Mesenchymal stem cell (in vitro differentiated cells and primary cell): ENCODE measurements at regions not wholly inside any gene's neighbourhood (a gene's known extent, or its start where the extent isn't known, plus 50 kb on each side); places are given as distances from the start of the nearest gene placed in this dataset.

ENCODE experiments used
- DNase-seq: peaks from one replicate; pipeline ENCODE4 v3.0.0-alpha.2; 2013
- H2AFZ ChIP-seq: one replicate; pipeline ENCODE4 v1.6.1; 2013; ENCODE audit warnings: low read depth, mild to moderate bottlenecking, control low read depth, inconsistent platforms, low read length, moderate library complexity
- H2AK5ac ChIP-seq: 2 replicates; pipeline ENCODE4 v1.6.1; 2013; ENCODE audit warnings: low read length, moderate library complexity, mild to moderate bottlenecking, inconsistent platforms; ENCODE audit not compliant: severe bottlenecking
- H2BK120ac ChIP-seq: one replicate; pipeline ENCODE4 v1.6.1; 2013; ENCODE audit warnings: low read depth, mild to moderate bottlenecking, inconsistent platforms, low read length, moderate library complexity
- H2BK12ac ChIP-seq, 2 experiments: one replicate each; pipeline ENCODE4 v1.6.1; 2013; ENCODE audit warnings: inconsistent platforms in 2 of 2, low read length in 2 of 2, mild to moderate bottlenecking in 2 of 2, moderate library complexity in 2 of 2, control low read depth in 1 of 2
- H2BK15ac ChIP-seq: one replicate; pipeline ENCODE4 v1.6.1; 2013; ENCODE audit warnings: mild to moderate bottlenecking, low read depth, inconsistent platforms; ENCODE audit not compliant: poor library complexity, severe bottlenecking
- H2BK5ac ChIP-seq: 2 replicates; pipeline ENCODE4 v1.6.1; 2013; ENCODE audit warnings: low read depth, mild to moderate bottlenecking, low read length, control low read depth, inconsistent platforms; ENCODE audit not compliant: poor library complexity, severe bottlenecking
- H3K14ac ChIP-seq, 2 experiments: one replicate each; pipeline ENCODE4 v1.6.1; 2013; ENCODE audit warnings: inconsistent platforms in 2 of 2, low read length in 2 of 2, control low read depth in 1 of 2, mild to moderate bottlenecking in 1 of 2, moderate library complexity in 1 of 2
- H3K18ac ChIP-seq, 2 experiments: one replicate each; pipeline ENCODE4 v1.6.1; 2013; ENCODE audit warnings: inconsistent platforms in 2 of 2, low read length in 2 of 2, control low read depth in 1 of 2, low read depth in 1 of 2, mild to moderate bottlenecking in 1 of 2
- H3K23ac ChIP-seq, 2 experiments: one replicate each; pipeline ENCODE4 v1.6.1; 2013; ENCODE audit warnings: inconsistent platforms in 2 of 2, low read length in 2 of 2, mild to moderate bottlenecking in 2 of 2, moderate library complexity in 2 of 2, control low read depth in 1 of 2
- H3K27ac ChIP-seq: 2 replicates; pipeline ENCODE4 v1.5.1; 2013; ENCODE audit warnings: mild to moderate bottlenecking, moderate library complexity, low read length, control low read depth, inconsistent platforms; ENCODE audit not compliant: poor library complexity, severe bottlenecking
- H3K27me3 ChIP-seq, 2 experiments: 2 replicates each; pipeline versions ENCODE4 v1.6.1 to v1.7.0; 2013; ENCODE audit warnings: low read length in 2 of 2, mild to moderate bottlenecking in 2 of 2, moderate library complexity in 2 of 2, control low read depth in 1 of 2, inconsistent platforms in 1 of 2; ENCODE audit not compliant: control insufficient read depth in 1 of 2, insufficient read depth in 1 of 2
- H3K36me3 ChIP-seq, 2 experiments: 2 replicates each; pipeline versions ENCODE4 v1.6.1 to v1.7.0; 2013; ENCODE audit warnings: low read length in 2 of 2, control low read depth in 1 of 2, inconsistent platforms in 1 of 2, low read depth in 1 of 2, mild to moderate bottlenecking in 1 of 2; ENCODE audit not compliant: insufficient read depth in 2 of 2, control insufficient read depth in 1 of 2
- H3K4ac ChIP-seq, 2 experiments: one replicate each; pipeline ENCODE4 v1.6.1; 2013; ENCODE audit warnings: inconsistent platforms in 2 of 2, low read length in 2 of 2, mild to moderate bottlenecking in 2 of 2, moderate library complexity in 2 of 2, control low read depth in 1 of 2, low read depth in 1 of 2
- H3K4me1 ChIP-seq: 2 replicates; pipeline ENCODE4 v1.6.1; 2013; ENCODE audit warnings: low read depth, low read length, control low read depth; ENCODE audit not compliant: control insufficient read depth, insufficient read depth
- H3K4me2 ChIP-seq: 2 replicates; pipeline ENCODE4 v1.6.1; 2013; ENCODE audit warnings: low read length, mild to moderate bottlenecking, inconsistent platforms; ENCODE audit not compliant: poor library complexity, severe bottlenecking
- H3K4me3 ChIP-seq, 2 experiments: 2 replicates each; pipeline versions ENCODE4 v1.5.1 to v1.7.0; 2013; ENCODE audit warnings: low read length in 2 of 2, mild to moderate bottlenecking in 2 of 2, control low read depth in 1 of 2, low read depth in 1 of 2; ENCODE audit not compliant: insufficient read depth in 1 of 2
- H3K79me1 ChIP-seq: replicated peaks from 2 replicates; pipeline ENCODE4 v1.6.1; 2013; ENCODE audit warnings: mild to moderate bottlenecking, control low read depth, low read length, inconsistent platforms; ENCODE audit not compliant: poor library complexity, severe bottlenecking
- H3K9ac ChIP-seq: 2 replicates; pipeline ENCODE4 v1.7.0; 2013; ENCODE audit warnings: mild to moderate bottlenecking, low read length, moderate library complexity
- H3K9me3 ChIP-seq: 2 replicates; pipeline ENCODE4 v1.7.0; 2013; ENCODE audit warnings: mild to moderate bottlenecking, low read length; ENCODE audit not compliant: control insufficient read depth
- H4K8ac ChIP-seq: one replicate; pipeline ENCODE4 v1.6.1; 2013; ENCODE audit warnings: inconsistent platforms, mild to moderate bottlenecking, low read length, moderate library complexity
- H4K91ac ChIP-seq: one replicate; pipeline ENCODE4 v1.6.1; 2013; ENCODE audit warnings: mild to moderate bottlenecking, low read length, inconsistent platforms
- WGBS: methylation state at CpG from one replicate; pipeline ENCODE4 v1.1.7; 2013; ENCODE audit warnings: mixed read lengths; 5-methylcytosine and 5-hydroxymethylcytosine counted together

DNA sequence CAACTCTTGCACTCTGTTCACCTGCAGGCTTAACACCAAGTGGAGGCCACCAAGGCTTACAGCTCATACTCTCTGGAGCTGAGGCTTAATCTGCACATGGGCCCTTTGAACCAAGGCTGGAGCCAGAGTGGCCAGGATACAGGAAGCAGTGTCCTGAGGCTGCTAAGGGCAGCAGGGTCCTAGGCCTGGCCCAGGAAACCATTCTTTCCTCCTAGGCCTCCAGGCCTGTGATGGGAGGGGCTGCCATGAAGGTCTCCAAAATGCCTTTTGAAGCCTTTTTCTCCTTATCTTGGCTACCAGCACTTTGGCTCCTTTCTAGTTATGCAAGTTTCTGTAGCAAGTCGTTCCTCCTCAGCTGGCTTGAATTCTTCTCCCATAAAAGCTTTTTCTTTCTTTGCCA, 68.0 kb upstream of the GNAI1 start:
- Histone ChIP-seq H2BK15ac (no peak overlapping the region), H2BK5ac (no peak overlapping the region), H3K9ac (no peak overlapping the region), H3K36me3 (no peaks in the 10 kb centered on the region), H3K23ac (no peak overlapping the region), H3K4me1 (no peaks in the 10 kb centered on the region), H3K18ac (no peak overlapping the region), H4K91ac (no peak overlapping the region), H3K4me2 (no peak overlapping the region), H3K79me1 (no peaks in the 10 kb centered on the region), H3K4me3 (no peak overlapping the region), H3K14ac (no peak overlapping the region), H2BK12ac (no peak overlapping the region), H3K4ac (no peak overlapping the region), H2BK120ac (no peak overlapping the region), H2AFZ (no peak overlapping the region), H3K27me3 (no peaks in the 10 kb centered on the region), H4K8ac (no peak overlapping the region), H3K9me3 (peaks cover 6% of the 10 kb centered on the region), H2AK5ac (no peak overlapping the region), H3K27ac (no peak overlapping the region)
- no peak for DNase-seq
- WGBS: 90% methylated on average over 1 of the region's 1 CpG

DNA sequence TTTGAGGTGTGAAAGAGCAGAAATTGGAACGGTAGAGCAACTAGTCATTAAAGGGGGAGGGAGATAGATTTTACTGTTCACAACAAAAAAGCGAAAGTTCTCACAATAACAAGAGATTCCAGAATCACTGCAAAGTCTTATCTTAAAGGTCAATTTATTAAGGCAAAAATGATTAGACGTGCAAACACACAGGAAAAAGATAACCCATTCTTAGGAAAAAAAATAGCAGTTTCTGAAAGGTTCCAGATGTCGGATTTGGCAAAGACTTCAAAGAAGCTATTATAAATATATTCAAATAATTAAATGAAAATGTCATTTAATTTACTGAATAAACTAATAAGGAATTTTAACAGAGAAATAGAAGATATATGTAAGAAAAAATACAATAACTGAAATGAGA, 70.8 kb upstream of the GNAI1 start:
- no peak overlapping the region for H3K14ac ChIP-seq
- peak overlapping the region; percentile 65 for H3K9ac ChIP-seq
- no peak for DNase-seq
- no peak overlapping the region for H2AK5ac ChIP-seq
- no peaks in the 10 kb centered on the region for H3K27me3 ChIP-seq
- no peaks in the 10 kb centered on the region for H3K36me3 ChIP-seq
- H3K9me3 ChIP-seq: peaks cover 11% of the 10 kb centered on the region
- H3K79me1 ChIP-seq: no peaks in the 10 kb centered on the region
- H3K4ac ChIP-seq: no peak overlapping the region
- no peak overlapping the region for H3K27ac ChIP-seq
- H2BK5ac ChIP-seq: no peak overlapping the region
- H2BK12ac ChIP-seq: no peak overlapping the region
- no peak overlapping the region for H4K91ac ChIP-seq
- peak overlapping the region in 1 of 2 experiments; percentile 74 for H3K4me3 ChIP-seq
- no CpG with 5 or more reads among the region's 4 CpGs for WGBS
- H2AFZ ChIP-seq: no peak overlapping the region
- no peak overlapping the region for H4K8ac ChIP-seq
- peak overlapping the region; percentile 35 for H2BK120ac ChIP-seq
- H3K23ac ChIP-seq: no peak overlapping the region
- no peaks in the 10 kb centered on the region for H3K4me1 ChIP-seq
- peak overlapping the region in 1 of 2 experiments; percentile 16 for H3K18ac ChIP-seq
- H3K4me2 ChIP-seq: no peak overlapping the region
- H2BK15ac ChIP-seq: peak overlapping the region; percentile 87

DNA sequence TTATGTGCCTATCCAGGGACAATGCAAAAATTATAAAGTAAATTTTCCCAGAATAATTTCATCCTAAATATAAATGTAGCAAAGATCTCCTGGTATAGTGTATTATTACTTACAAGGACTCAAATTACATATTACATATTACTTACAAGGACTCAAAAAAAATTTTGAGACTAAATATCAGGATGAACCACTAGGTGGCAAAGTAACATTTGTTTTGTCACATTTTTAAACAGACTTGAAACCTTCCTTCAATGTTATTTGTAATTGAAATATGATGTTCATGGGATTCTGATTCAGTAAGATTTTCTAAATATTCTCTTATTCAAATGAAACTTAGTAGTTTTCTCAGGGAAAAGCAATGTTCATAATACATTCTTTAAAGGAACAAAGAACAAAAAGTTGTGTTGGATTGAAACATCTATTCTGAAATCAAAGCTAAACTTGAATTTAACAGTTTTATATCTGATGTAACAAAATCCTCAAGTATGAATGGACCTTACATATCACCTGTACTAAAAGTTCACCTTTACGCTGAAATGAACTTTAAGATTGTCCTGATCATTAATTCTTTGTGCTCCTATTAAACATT, 74.3 kb upstream of the GNAI1 start:
- Histone ChIP-seq H2BK5ac (no peak overlapping the region), H4K91ac (no peak overlapping the region), H4K8ac (no peak overlapping the region), H2AFZ (no peak overlapping the region), H2AK5ac (no peak overlapping the region), H3K4me2 (no peak overlapping the region), H2BK12ac (no peak overlapping the region), H2BK120ac (no peak overlapping the region), H3K79me1 (no peaks in the 10 kb centered on the region), H2BK15ac (no peak overlapping the region), H3K4me1 (no peaks in the 10 kb centered on the region), H3K18ac (no peak overlapping the region), H3K9me3 (peaks cover 7% of the 10 kb centered on the region), H3K27ac (no peak overlapping the region), H3K27me3 (no peaks in the 10 kb centered on the region), H3K14ac (no peak overlapping the region), H3K36me3 (no peaks in the 10 kb centered on the region), H3K4ac (no peak overlapping the region), H3K23ac (no peak overlapping the region), H3K4me3 (no peak overlapping the region), H3K9ac (no peak overlapping the region)
- peak; percentile 73 for DNase-seq
- WGBS: 70% methylated on average over 1 of the region's 1 CpG

DNA sequence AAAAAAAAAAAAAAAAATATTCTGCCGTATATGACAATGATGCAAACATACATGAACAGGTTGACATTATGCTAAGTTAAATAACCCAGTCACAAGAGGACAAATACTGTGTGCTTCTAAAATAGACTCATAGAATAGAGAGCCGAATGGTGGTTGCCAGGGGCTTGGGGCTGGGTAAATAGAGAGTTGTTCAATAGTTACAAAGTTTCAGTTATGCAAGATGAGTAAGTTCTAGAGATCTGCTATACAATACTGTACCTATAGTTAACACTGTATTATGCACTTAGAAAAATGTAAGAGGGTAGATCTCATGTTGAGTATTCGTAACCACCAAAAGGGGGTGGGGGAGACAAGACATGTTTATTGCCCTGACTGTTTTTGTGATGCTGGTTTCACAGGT, 77.1 kb upstream of the GNAI1 start:
- no peak overlapping the region for H4K8ac ChIP-seq
- no peak overlapping the region for H2AFZ ChIP-seq
- no peak overlapping the region for H3K27ac ChIP-seq
- no peak overlapping the region for H2BK5ac ChIP-seq
- H3K9ac ChIP-seq: no peak overlapping the region
- H2BK12ac ChIP-seq: no peak overlapping the region
- H3K23ac ChIP-seq: no peak overlapping the region
- no peak overlapping the region for H3K4me3 ChIP-seq
- no peak overlapping the region for H3K14ac ChIP-seq
- H3K4ac ChIP-seq: no peak overlapping the region
- no peak overlapping the region for H3K4me2 ChIP-seq
- H3K9me3 ChIP-seq: peaks cover 7% of the 10 kb centered on the region
- no peaks in the 10 kb centered on the region for H3K79me1 ChIP-seq
- WGBS: 100% methylated on average over 1 of the region's 3 CpGs
- no peak overlapping the region for H3K18ac ChIP-seq
- H3K4me1 ChIP-seq: no peaks in the 10 kb centered on the region
- no peak overlapping the region for H2AK5ac ChIP-seq
- no peak overlapping the region for H2BK120ac ChIP-seq
- no peak overlapping the region for H2BK15ac ChIP-seq
- no peaks in the 10 kb centered on the region for H3K27me3 ChIP-seq
- DNase-seq: no peak
- no peaks in the 10 kb centered on the region for H3K36me3 ChIP-seq
- H4K91ac ChIP-seq: no peak overlapping the region
